ENCODE measurements at regions not wholly inside any gene's neighbourhood (a gene's known extent, or its start where the extent isn't known, plus 50 kb on each side); places are given as distances from the start of the nearest gene placed in this dataset.
A peak's percentile ranks its signal among the peaks of the same experiment; 100 is the strongest.

DNA sequence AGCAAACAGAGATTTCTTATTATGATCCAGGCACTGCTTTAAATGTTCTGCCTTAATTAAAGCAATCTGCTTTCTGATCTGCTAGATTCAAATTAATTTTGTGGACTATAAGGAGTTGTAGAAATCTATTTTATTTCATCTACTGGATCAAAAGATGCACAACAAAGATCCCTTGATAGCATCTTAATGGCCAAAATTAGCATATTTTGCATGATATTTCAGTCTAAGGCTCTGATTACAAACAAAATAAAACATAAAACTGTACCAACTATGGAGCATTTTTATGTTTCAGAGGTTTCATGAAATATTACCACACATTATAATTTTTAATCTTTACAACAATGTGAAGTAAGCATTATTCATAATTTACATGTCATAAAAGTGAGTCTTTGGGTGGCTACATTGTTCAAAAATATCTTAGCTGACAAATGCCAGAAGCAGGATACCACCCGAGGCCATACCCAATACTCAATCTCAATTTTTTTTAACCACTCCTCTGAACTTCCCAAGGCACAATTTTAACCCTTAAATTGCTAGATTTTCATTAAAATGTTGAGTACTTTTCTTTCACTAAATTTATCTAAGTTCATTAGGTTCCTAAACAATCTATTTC, 929.5 kb downstream of the KCNA4 start:
- no peak overlapping the region for H3K9ac ChIP-seq (ENCODE audit: low read length in 3 of 3)
- H3K4me3 ChIP-seq (ENCODE audit: low read length in 3 of 3) = no peak overlapping the region
- no peaks in the 10 kb centered on the region for H3K36me3 ChIP-seq (ENCODE audit: control insufficient read depth in 2 of 3, insufficient read depth in 3 of 3, low read length in 3 of 3)
- DNase-seq (no peak), FAIRE-seq (no peak)
- no peak overlapping the region for H3K27ac ChIP-seq (ENCODE audit: low read depth in 2 of 2, low read length in 2 of 2)
- intact Hi-C loops (cut with DNase I) = no loop called here
- no peaks in the 10 kb centered on the region for H3K4me1 ChIP-seq (ENCODE audit: control insufficient read depth in 2 of 3, insufficient read depth in 2 of 3, low read depth in 1 of 3, low read length in 3 of 3)
- TF ChIP-seq, protein P1, sequence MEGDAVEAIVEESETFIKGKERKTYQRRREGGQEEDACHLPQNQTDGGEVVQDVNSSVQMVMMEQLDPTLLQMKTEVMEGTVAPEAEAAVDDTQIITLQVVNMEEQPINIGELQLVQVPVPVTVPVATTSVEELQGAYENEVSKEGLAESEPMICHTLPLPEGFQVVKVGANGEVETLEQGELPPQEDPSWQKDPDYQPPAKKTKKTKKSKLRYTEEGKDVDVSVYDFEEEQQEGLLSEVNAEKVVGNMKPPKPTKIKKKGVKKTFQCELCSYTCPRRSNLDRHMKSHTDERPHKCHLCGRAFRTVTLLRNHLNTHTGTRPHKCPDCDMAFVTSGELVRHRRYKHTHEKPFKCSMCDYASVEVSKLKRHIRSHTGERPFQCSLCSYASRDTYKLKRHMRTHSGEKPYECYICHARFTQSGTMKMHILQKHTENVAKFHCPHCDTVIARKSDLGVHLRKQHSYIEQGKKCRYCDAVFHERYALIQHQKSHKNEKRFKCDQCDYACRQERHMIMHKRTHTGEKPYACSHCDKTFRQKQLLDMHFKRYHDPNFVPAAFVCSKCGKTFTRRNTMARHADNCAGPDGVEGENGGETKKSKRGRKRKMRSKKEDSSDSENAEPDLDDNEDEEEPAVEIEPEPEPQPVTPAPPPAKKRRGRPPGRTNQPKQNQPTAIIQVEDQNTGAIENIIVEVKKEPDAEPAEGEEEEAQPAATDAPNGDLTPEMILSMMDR (IDR thresholded peaks at IDR 0.05; ENCODE audit: borderline replicate concordance, extremely low read depth, insufficient read depth) = no peak
- H3K9me3 ChIP-seq (ENCODE audit: control insufficient read depth in 2 of 3, insufficient read depth in 1 of 3, low read length in 3 of 3) = no peaks in the 10 kb centered on the region
- no peaks in the 10 kb centered on the region for H3K27me3 ChIP-seq (ENCODE audit: control insufficient read depth, insufficient read depth, low read length)

DNA sequence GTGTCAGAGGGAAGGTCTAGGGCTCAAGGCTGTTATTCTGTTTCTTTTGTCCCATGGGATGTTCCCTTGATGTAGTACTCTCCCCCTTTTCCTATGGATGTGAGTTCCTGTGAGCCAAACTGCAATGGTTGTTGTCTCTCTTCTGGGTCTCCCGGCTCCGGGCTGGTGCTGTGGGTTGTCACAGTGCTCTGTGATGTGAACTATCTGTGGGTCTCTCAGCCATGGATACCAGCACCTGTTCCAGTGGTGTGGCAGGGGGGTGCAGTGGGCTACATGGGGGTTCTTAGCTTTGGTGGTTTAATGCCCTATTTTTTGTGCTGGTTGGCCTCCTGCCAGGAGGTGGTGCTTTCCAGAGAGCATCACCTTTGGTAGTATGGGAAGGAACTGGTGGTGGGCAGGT, 941.1 kb downstream of the KCNA4 start:
- Histone ChIP-seq H3K4me3 (ENCODE audit: low read length in 3 of 3) (no peak overlapping the region), H3K36me3 (ENCODE audit: control insufficient read depth in 2 of 3, insufficient read depth in 3 of 3, low read length in 3 of 3) (no peaks in the 10 kb centered on the region), H3K27ac (ENCODE audit: low read depth in 2 of 2, low read length in 2 of 2) (no peak overlapping the region), H3K9me3 (ENCODE audit: control insufficient read depth in 2 of 3, insufficient read depth in 1 of 3, low read length in 3 of 3) (no peaks in the 10 kb centered on the region), H3K27me3 (ENCODE audit: control insufficient read depth, insufficient read depth, low read length) (no peaks in the 10 kb centered on the region), H3K4me1 (ENCODE audit: control insufficient read depth in 2 of 3, insufficient read depth in 2 of 3, low read depth in 1 of 3, low read length in 3 of 3) (no peaks in the 10 kb centered on the region), H3K9ac (ENCODE audit: low read length in 3 of 3) (no peak overlapping the region)
- intact Hi-C loops (cut with DNase I) = no loop called here
- TF ChIP-seq, protein P1 (IDR thresholded peaks at IDR 0.05; ENCODE audit: borderline replicate concordance, extremely low read depth, insufficient read depth) = no peak
- DNase-seq = peak in 1 of 5 donors; percentile 27
- no peak for FAIRE-seq

DNA sequence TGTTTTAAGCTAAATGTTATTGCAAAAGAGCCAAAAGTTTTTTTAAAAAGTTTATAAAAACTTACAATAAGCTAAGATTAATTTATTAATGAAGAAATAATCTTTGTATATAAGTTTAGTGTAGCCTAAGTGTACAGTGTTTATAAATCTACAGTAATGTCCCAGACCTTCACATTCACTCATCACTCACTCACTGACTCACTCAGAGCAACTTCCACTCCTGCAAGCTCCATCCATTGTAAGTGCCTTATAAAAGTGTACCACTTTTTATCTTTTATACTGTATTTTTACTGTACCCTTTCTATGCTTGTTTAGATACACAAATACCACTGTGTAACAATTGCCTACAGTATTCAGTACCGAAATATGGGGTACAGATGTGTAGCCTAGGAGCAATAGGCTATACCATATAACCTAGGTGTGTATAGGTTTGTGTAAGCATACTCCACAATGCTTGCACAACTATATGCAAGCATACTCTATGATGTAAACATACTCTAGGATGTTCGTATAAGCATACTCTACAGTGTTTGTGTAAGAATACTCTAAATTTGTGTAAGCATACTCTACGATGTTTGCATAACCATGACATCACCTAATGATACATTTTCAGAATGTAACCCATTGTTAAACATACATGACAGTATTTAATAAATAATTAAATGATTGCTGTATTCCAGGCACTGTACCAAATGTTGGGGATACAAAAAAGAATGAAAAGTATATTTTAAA, 953.0 kb downstream of the KCNA4 start:
- DNase-seq (no peak), FAIRE-seq (no peak)
- TF ChIP-seq, protein P1 (IDR thresholded peaks at IDR 0.05; ENCODE audit: borderline replicate concordance, extremely low read depth, insufficient read depth) = no peak
- Histone ChIP-seq H3K36me3 (ENCODE audit: control insufficient read depth in 2 of 3, insufficient read depth in 3 of 3, low read length in 3 of 3) (no peaks in the 10 kb centered on the region), H3K4me1 (ENCODE audit: control insufficient read depth in 2 of 3, insufficient read depth in 2 of 3, low read depth in 1 of 3, low read length in 3 of 3) (no peaks in the 10 kb centered on the region), H3K27me3 (ENCODE audit: control insufficient read depth, insufficient read depth, low read length) (no peaks in the 10 kb centered on the region), H3K27ac (ENCODE audit: low read depth in 2 of 2, low read length in 2 of 2) (no peak overlapping the region), H3K9me3 (ENCODE audit: control insufficient read depth in 2 of 3, insufficient read depth in 1 of 3, low read length in 3 of 3) (no peaks in the 10 kb centered on the region), H3K9ac (ENCODE audit: low read length in 3 of 3) (no peak overlapping the region), H3K4me3 (ENCODE audit: low read length in 3 of 3) (no peak overlapping the region)
- intact Hi-C loops (cut with DNase I) = no loop called here

Measured in kidney (tissue), 13 donors.